GM23338 (cell line): ENCODE measurements at regions not wholly inside any gene's neighbourhood (a gene's known extent, or its start where the extent isn't known, plus 50 kb on each side); places are given as distances from the start of the nearest gene placed in this dataset.

ENCODE experiments used
- ATAC-seq: fragments of 200-7000 bp; cut with Tn5 transposase; 3 replicates; pipeline ENCODE4 v1.9.1; 2020
- DNase-seq: peaks from one replicate; pipeline ENCODE4 v3.0.0-alpha.2; 2015; ENCODE audit warnings: low spot score
- H2AFZ ChIP-seq: fragments of 200-600 bp; sonication (generic); 2 replicates; pipeline ENCODE4 v1.8.0; 2016; ENCODE audit warnings: antibody characterized with exemption, mild to moderate bottlenecking, moderate library complexity
- H3F3A ChIP-seq: fragments of 200-600 bp; sonication (generic); replicated peaks from 2 replicates; pipeline ENCODE4 v1.8.0; 2017; ENCODE audit warnings: antibody characterized with exemption, mixed run types, low read depth
- H3K27ac ChIP-seq: fragments of 200-600 bp; sonication (generic); 2 replicates; pipeline ENCODE4 v1.6.1; 2016; ENCODE audit warnings: low read depth
- H3K27me3 ChIP-seq: fragments of 200-600 bp; sonication (generic); 2 replicates; pipeline ENCODE4 v1.8.0; 2016; ENCODE audit warnings: mild to moderate bottlenecking, mixed run types, moderate library complexity; ENCODE audit not compliant: insufficient read depth
- H3K36me3 ChIP-seq: fragments of 200-600 bp; sonication (generic); 2 replicates; pipeline ENCODE4 v1.8.0; 2016; ENCODE audit warnings: mild to moderate bottlenecking; ENCODE audit not compliant: insufficient read depth
- H3K4me1 ChIP-seq: fragments of 200-600 bp; sonication (generic); 2 replicates; pipeline ENCODE4 v1.8.0; 2016; ENCODE audit warnings: mild to moderate bottlenecking, moderate library complexity; ENCODE audit not compliant: insufficient read depth
- H3K4me2 ChIP-seq: fragments of 200-600 bp; sonication (generic); 2 replicates; pipeline ENCODE4 v1.7.1; 2017; ENCODE audit warnings: mixed run types
- H3K4me3 ChIP-seq: fragments of 200-600 bp; sonication (generic); 2 replicates; pipeline ENCODE4 v1.6.1; 2016; ENCODE audit warnings: mixed run types
- H3K79me2 ChIP-seq: fragments of 200-600 bp; sonication (generic); replicated peaks from 2 replicates; pipeline ENCODE4 v1.8.0; 2017; ENCODE audit warnings: mild to moderate bottlenecking; ENCODE audit not compliant: insufficient read depth
- H3K9me2 ChIP-seq: fragments of 200-600 bp; sonication (generic); 2 replicates; pipeline ENCODE4 v1.8.0; 2017; ENCODE audit not compliant: insufficient read depth
- H4K20me1 ChIP-seq: fragments of 200-600 bp; sonication (generic); replicated peaks from 2 replicates; pipeline ENCODE4 v1.8.0; 2017; ENCODE audit warnings: mild to moderate bottlenecking; ENCODE audit not compliant: insufficient read depth
- H3K27ac Mint-ChIP-seq: 2 replicates; pipeline ENCODE4 v1.8.0; 2020; ENCODE audit warnings: inconsistent platforms, mild to moderate bottlenecking, moderate library complexity, mixed read lengths
- H3K27me3 Mint-ChIP-seq: 3 replicates; pipeline ENCODE4 v1.8.0; 2022; ENCODE audit warnings: low read depth, mild to moderate bottlenecking, moderate library complexity, mixed read lengths, inconsistent platforms; ENCODE audit not compliant: insufficient read depth, poor library complexity
- H3K36me3 Mint-ChIP-seq: 3 replicates; pipeline ENCODE4 v1.8.0; 2021; ENCODE audit warnings: low read depth, mild to moderate bottlenecking, inconsistent platforms, moderate library complexity, mixed read lengths
- H3K4me1 Mint-ChIP-seq: 3 replicates; pipeline ENCODE4 v1.8.0; 2020; ENCODE audit warnings: mild to moderate bottlenecking, inconsistent platforms, mixed read lengths
- H3K4me3 Mint-ChIP-seq: 3 replicates; pipeline ENCODE4 v1.8.0; 2021; ENCODE audit warnings: moderate library complexity, mild to moderate bottlenecking, inconsistent platforms, mixed read lengths
- H3K9me3 Mint-ChIP-seq: 3 replicates; pipeline ENCODE4 v1.8.0; 2020; ENCODE audit warnings: moderate library complexity, mild to moderate bottlenecking, inconsistent platforms, mixed read lengths
- CREB1 ChIP-seq: fragments of 250-450 bp; sonication (Bioruptor Pico); IDR thresholded peaks from 2 replicates; pipeline ENCODE4 v1.5.0; 2020; ENCODE audit warnings: low read depth, mild to moderate bottlenecking, moderate library complexity
- EZH2 ChIP-seq: fragments of 200-600 bp; sonication (generic); IDR thresholded peaks from one replicate; pipeline ENCODE4 v1.8.0; 2017; ENCODE audit warnings: antibody characterized with exemption, mild to moderate bottlenecking, low read depth; ENCODE audit not compliant: unreplicated experiment
- EZH2phosphoT487 ChIP-seq: fragments of 200-600 bp; sonication (generic); IDR thresholded peaks from one replicate; pipeline ENCODE4 v1.8.1; 2018; ENCODE audit warnings: antibody characterized with exemption; ENCODE audit not compliant: unreplicated experiment
- JUNB ChIP-seq: IDR thresholded peaks from one replicate; pipeline ENCODE4 v1.6.1; 2016; ENCODE audit warnings: antibody characterized with exemption; ENCODE audit not compliant: unreplicated experiment
- NANOG ChIP-seq: IDR thresholded peaks from 2 replicates; pipeline ENCODE4 v1.6.1; 2016; ENCODE audit warnings: antibody characterized with exemption, borderline replicate concordance
- POLR2AphosphoS5 ChIP-seq: IDR thresholded peaks from 2 replicates; pipeline ENCODE4 v1.6.1; 2016; ENCODE audit warnings: antibody characterized with exemption, low read depth
- STAT1 ChIP-seq: IDR thresholded peaks from one replicate; pipeline ENCODE4 v1.6.1; 2016; ENCODE audit warnings: antibody characterized with exemption; ENCODE audit not compliant: unreplicated experiment
- ZNF114 ChIP-seq: fragments of 250-450 bp; sonication (Bioruptor Pico); IDR thresholded peaks from 2 replicates; pipeline ENCODE4 v1.5.0; 2020; ENCODE audit warnings: mild to moderate bottlenecking, moderate library complexity
- ZNF331 ChIP-seq: fragments of 250-450 bp; sonication (Bioruptor Pico); IDR thresholded peaks from 2 replicates; pipeline ENCODE4 v1.5.0; 2020; ENCODE audit warnings: low read depth, mild to moderate bottlenecking, moderate library complexity
- TF ChIP-seq, protein P1 (sequence below): IDR thresholded peaks from one replicate; pipeline ENCODE4 v1.6.1; 2018; ENCODE audit warnings: antibody characterized with exemption; ENCODE audit not compliant: unreplicated experiment
- TF ChIP-seq, protein P2 (sequence below): IDR thresholded peaks from 2 replicates; pipeline ENCODE4 v1.6.1; 2016; ENCODE audit warnings: antibody characterized with exemption
- TF ChIP-seq, protein P3 (sequence below), 2 experiments: fragments of 200-600 bp in 1 of 2; sonication (generic) in 1 of 2; conservative IDR thresholded peaks; 2 replicates each; pipeline versions ENCODE4 v1.5.1 to v1.6.1; 2016 to 2017; ENCODE audit warnings: antibody characterized with exemption in 2 of 2, low read depth in 2 of 2, mild to moderate bottlenecking in 2 of 2, moderate library complexity in 1 of 2
- TF ChIP-seq, protein P4 (sequence below): fragments of 250-450 bp; sonication (Bioruptor Pico); IDR thresholded peaks from 2 replicates; pipeline ENCODE4 v1.5.0; 2020; ENCODE audit warnings: mild to moderate bottlenecking, moderate library complexity

DNA sequence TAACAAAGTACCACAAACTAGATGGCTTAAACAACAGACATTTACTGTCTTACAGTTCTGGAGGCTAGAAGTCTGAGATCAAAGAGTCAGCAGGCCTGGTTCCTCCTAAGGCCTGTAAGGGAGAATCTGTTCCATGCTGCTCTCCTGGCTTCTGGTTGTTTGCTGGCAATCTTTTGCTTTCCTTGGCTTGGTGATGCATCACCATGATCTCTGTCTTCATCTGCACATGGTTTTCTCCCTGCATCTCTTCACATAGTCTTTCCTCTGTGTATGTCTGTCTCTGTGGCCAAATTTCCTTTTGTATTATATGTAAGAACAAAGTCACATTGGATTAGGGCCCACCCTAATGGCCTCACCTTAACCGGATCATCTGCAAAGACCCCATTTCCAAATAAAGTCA lies 168.5 kb downstream of the CAPZA3 start:
- Histone ChIP-seq H3K9me2 (peaks cover 15% of the 10 kb centered on the region; the same call in 1 of the 2 replicates), H3K36me3 (no peaks in the 10 kb centered on the region; the same call in 1 of the 2 replicates), H2AFZ (peak overlapping the region; percentile 11; the same call in 1 of the 2 replicates), H3K4me3 (no peak overlapping the region), H3K4me2 (no peak overlapping the region), H3K4me1 (no peaks in the 10 kb centered on the region), H3K27ac (no peak overlapping the region), H3F3A (no peaks in the 10 kb centered on the region), H4K20me1 (no peaks in the 10 kb centered on the region), H3K27me3 (no peaks in the 10 kb centered on the region), H3K79me2 (no peaks in the 10 kb centered on the region)
- Mint-ChIP-seq H3K9me3 (peaks cover 7% of the 10 kb centered on the region; the same call in 1 of the 3 replicates), H3K27ac (no peak overlapping the region), H3K4me3 (no peak overlapping the region), H3K36me3 (0 out of 3 replicates have a peak, but pooled peaks cover 3% of the 10 kb centered on the region), H3K27me3 (no peaks in the 10 kb centered on the region), H3K4me1 (no peaks in the 10 kb centered on the region)
- no peak for ATAC-seq
- TF ChIP-seq POLR2AphosphoS5, result no peak
- TF ChIP-seq EZH2phosphoT487, result no peak
- no peak for TF ChIP-seq EZH2
- TF ChIP-seq NANOG, result no peak
- TF ChIP-seq, protein P1, sequence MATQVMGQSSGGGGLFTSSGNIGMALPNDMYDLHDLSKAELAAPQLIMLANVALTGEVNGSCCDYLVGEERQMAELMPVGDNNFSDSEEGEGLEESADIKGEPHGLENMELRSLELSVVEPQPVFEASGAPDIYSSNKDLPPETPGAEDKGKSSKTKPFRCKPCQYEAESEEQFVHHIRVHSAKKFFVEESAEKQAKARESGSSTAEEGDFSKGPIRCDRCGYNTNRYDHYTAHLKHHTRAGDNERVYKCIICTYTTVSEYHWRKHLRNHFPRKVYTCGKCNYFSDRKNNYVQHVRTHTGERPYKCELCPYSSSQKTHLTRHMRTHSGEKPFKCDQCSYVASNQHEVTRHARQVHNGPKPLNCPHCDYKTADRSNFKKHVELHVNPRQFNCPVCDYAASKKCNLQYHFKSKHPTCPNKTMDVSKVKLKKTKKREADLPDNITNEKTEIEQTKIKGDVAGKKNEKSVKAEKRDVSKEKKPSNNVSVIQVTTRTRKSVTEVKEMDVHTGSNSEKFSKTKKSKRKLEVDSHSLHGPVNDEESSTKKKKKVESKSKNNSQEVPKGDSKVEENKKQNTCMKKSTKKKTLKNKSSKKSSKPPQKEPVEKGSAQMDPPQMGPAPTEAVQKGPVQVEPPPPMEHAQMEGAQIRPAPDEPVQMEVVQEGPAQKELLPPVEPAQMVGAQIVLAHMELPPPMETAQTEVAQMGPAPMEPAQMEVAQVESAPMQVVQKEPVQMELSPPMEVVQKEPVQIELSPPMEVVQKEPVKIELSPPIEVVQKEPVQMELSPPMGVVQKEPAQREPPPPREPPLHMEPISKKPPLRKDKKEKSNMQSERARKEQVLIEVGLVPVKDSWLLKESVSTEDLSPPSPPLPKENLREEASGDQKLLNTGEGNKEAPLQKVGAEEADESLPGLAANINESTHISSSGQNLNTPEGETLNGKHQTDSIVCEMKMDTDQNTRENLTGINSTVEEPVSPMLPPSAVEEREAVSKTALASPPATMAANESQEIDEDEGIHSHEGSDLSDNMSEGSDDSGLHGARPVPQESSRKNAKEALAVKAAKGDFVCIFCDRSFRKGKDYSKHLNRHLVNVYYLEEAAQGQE, result no peak
- no peak for TF ChIP-seq STAT1
- TF ChIP-seq, protein P2, sequence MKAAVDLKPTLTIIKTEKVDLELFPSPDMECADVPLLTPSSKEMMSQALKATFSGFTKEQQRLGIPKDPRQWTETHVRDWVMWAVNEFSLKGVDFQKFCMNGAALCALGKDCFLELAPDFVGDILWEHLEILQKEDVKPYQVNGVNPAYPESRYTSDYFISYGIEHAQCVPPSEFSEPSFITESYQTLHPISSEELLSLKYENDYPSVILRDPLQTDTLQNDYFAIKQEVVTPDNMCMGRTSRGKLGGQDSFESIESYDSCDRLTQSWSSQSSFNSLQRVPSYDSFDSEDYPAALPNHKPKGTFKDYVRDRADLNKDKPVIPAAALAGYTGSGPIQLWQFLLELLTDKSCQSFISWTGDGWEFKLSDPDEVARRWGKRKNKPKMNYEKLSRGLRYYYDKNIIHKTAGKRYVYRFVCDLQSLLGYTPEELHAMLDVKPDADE, result no peak
- TF ChIP-seq, protein P3, sequence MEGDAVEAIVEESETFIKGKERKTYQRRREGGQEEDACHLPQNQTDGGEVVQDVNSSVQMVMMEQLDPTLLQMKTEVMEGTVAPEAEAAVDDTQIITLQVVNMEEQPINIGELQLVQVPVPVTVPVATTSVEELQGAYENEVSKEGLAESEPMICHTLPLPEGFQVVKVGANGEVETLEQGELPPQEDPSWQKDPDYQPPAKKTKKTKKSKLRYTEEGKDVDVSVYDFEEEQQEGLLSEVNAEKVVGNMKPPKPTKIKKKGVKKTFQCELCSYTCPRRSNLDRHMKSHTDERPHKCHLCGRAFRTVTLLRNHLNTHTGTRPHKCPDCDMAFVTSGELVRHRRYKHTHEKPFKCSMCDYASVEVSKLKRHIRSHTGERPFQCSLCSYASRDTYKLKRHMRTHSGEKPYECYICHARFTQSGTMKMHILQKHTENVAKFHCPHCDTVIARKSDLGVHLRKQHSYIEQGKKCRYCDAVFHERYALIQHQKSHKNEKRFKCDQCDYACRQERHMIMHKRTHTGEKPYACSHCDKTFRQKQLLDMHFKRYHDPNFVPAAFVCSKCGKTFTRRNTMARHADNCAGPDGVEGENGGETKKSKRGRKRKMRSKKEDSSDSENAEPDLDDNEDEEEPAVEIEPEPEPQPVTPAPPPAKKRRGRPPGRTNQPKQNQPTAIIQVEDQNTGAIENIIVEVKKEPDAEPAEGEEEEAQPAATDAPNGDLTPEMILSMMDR (conservative IDR thresholded peaks at IDR 0.05; ENCODE audit: low read depth in 2 of 2), result no peak
- no peak for TF ChIP-seq JUNB
- TF ChIP-seq ZNF331 (CRISPR knock-in tag), result no peak
- TF ChIP-seq, protein P4, sequence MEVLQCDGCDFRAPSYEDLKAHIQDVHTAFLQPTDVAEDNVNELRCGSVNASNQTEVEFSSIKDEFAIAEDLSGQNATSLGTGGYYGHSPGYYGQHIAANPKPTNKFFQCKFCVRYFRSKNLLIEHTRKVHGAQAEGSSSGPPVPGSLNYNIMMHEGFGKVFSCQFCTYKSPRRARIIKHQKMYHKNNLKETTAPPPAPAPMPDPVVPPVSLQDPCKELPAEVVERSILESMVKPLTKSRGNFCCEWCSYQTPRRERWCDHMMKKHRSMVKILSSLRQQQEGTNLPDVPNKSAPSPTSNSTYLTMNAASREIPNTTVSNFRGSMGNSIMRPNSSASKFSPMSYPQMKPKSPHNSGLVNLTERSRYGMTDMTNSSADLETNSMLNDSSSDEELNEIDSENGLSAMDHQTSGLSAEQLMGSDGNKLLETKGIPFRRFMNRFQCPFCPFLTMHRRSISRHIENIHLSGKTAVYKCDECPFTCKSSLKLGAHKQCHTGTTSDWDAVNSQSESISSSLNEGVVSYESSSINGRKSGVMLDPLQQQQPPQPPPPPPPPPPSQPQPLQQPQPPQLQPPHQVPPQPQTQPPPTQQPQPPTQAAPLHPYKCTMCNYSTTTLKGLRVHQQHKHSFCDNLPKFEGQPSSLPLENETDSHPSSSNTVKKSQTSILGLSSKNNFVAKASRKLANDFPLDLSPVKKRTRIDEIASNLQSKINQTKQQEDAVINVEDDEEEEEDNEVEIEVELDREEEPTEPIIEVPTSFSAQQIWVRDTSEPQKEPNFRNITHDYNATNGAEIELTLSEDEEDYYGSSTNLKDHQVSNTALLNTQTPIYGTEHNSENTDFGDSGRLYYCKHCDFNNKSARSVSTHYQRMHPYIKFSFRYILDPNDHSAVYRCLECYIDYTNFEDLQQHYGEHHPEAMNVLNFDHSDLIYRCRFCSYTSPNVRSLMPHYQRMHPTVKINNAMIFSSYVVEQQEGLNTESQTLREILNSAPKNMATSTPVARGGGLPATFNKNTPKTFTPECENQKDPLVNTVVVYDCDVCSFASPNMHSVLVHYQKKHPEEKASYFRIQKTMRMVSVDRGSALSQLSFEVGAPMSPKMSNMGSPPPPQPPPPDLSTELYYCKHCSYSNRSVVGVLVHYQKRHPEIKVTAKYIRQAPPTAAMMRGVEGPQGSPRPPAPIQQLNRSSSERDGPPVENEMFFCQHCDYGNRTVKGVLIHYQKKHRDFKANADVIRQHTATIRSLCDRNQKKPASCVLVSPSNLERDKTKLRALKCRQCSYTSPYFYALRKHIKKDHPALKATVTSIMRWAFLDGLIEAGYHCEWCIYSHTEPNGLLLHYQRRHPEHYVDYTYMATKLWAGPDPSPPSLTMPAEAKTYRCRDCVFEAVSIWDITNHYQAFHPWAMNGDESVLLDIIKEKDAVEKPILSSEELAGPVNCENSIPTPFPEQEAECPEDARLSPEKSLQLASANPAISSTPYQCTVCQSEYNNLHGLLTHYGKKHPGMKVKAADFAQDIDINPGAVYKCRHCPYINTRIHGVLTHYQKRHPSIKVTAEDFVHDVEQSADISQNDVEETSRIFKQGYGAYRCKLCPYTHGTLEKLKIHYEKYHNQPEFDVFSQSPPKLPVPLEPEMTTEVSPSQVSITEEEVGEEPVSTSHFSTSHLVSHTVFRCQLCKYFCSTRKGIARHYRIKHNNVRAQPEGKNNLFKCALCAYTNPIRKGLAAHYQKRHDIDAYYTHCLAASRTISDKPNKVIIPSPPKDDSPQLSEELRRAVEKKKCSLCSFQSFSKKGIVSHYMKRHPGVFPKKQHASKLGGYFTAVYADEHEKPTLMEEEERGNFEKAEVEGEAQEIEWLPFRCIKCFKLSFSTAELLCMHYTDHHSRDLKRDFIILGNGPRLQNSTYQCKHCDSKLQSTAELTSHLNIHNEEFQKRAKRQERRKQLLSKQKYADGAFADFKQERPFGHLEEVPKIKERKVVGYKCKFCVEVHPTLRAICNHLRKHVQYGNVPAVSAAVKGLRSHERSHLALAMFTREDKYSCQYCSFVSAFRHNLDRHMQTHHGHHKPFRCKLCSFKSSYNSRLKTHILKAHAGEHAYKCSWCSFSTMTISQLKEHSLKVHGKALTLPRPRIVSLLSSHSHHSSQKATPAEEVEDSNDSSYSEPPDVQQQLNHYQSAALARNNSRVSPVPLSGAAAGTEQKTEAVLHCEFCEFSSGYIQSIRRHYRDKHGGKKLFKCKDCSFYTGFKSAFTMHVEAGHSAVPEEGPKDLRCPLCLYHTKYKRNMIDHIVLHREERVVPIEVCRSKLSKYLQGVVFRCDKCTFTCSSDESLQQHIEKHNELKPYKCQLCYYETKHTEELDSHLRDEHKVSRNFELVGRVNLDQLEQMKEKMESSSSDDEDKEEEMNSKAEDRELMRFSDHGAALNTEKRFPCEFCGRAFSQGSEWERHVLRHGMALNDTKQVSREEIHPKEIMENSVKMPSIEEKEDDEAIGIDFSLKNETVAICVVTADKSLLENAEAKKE (CRISPR knock-in tag), result no peak
- no peak for TF ChIP-seq ZNF114 (CRISPR knock-in tag)
- no peak for TF ChIP-seq CREB1 (CRISPR knock-in tag)
- DNase-seq, result no peak
